SH-SY5Y (cell line): ENCODE measurements at regions not wholly inside any gene's neighbourhood (a gene's known extent, or its start where the extent isn't known, plus 50 kb on each side); places are given as distances from the start of the nearest gene placed in this dataset.

Source experiments
- GATA2 ChIP-seq: IDR thresholded peaks from 2 replicates; pipeline ENCODE4 v1.6.1; 2011; ENCODE audit warnings: mild to moderate bottlenecking, low read depth, low read length
- GATA3 ChIP-seq: IDR thresholded peaks from 2 replicates; pipeline ENCODE4 v1.6.1; 2011; ENCODE audit warnings: low read depth, mild to moderate bottlenecking, low read length, moderate library complexity

DNA sequence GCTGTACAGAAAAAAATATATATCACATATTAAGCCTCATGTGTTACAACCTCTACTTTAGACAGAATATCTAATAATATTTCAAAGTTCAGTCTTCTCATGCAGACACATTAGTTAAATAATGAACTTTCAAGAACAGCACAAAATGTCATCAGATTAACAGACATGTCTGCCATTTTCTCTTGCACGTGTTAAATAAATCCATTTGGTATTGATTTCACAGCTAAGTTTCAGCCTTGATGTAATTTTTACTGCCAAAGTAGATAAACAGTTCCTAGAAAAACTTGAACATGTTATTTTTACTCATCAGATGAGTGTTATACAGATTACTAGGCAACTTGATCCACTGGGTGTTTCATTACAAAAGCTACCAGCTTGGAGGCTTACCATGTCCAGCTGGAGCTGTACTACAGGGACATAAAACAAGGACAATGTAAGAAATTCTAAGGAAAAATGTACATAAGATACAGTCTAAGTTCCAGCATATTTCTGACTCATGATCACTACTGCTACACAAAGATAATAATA, 290.7 kb upstream of the DDX18 start:
- TF ChIP-seq GATA3 = no peak
- no peak for TF ChIP-seq GATA2
